Endothelial cell of umbilical vein (primary cell): ENCODE measurements at regions not wholly inside any gene's neighbourhood (a gene's known extent, or its start where the extent isn't known, plus 50 kb on each side); places are given as distances from the start of the nearest gene placed in this dataset.

Experiments
- BruUV-seq: library from RNA; stranded (reverse); fragments of 400-500 nt; replicated peaks from 2 replicates; lab custom pipeline; 2021; lab: Mats Ljungman, UMichigan
- CTCF ChIA-PET: fragments of 300-600, 350-600 bp; sonication (Branson Sonifier 250); formaldehyde crosslinking; loops from one replicate; lab custom pipeline; 2021; ENCODE audit warnings: antibody characterized with exemption, inconsistent platforms; lab: Charles Lee
- POLR2A ChIA-PET: fragments of 300-600, 350-600 bp; sonication (Branson Sonifier 250); formaldehyde crosslinking; loops from one replicate; lab custom pipeline; 2021; ENCODE audit warnings: antibody characterized with exemption, inconsistent platforms; lab: Charles Lee
- DNase-seq: peaks from one replicate; pipeline ENCODE4 v3.0.0-alpha.2; 2011; ENCODE audit warnings: low read depth, low spot score
- FAIRE-seq: peaks from 2 replicates; lab custom pipeline; 2011; peaks lifted over from hg19 to GRCh38; lab: Jason Lieb, UNC
- H2AFZ ChIP-seq: 2 replicates; pipeline ENCODE4 v1.6.0; 2012; ENCODE audit warnings: low read depth, low read length, control low read depth, inconsistent platforms
- H3K27ac ChIP-seq: 2 replicates; pipeline ENCODE4 v1.5.1; 2011; ENCODE audit warnings: low read depth, mild to moderate bottlenecking, control low read depth, low read length, moderate library complexity; ENCODE audit not compliant: insufficient read depth
- H3K27me3 ChIP-seq, 2 experiments: 2 replicates each; pipeline versions ENCODE4 v1.6.0 to v1.6.1; 2011; ENCODE audit warnings: low read length in 2 of 2, mixed read lengths in 1 of 2; ENCODE audit not compliant: control insufficient read depth in 2 of 2, insufficient read depth in 2 of 2
- H3K36me3 ChIP-seq, 2 experiments: 2 replicates in 1 of 2; 3 replicates in 1 of 2; pipeline ENCODE4 v1.5.1; 2011; ENCODE audit warnings: low read length in 2 of 2, mild to moderate bottlenecking in 1 of 2, moderate library complexity in 1 of 2; ENCODE audit not compliant: control insufficient read depth in 2 of 2, insufficient read depth in 2 of 2; ENCODE audit errors: extremely low read depth in 1 of 2
- H3K4me1 ChIP-seq: 3 replicates; pipeline ENCODE4 v1.5.1; 2011; ENCODE audit warnings: mild to moderate bottlenecking, low read length; ENCODE audit not compliant: control insufficient read depth, insufficient read depth; ENCODE audit errors: extremely low read depth
- H3K4me2 ChIP-seq: 2 replicates; pipeline ENCODE4 v1.6.1; 2011; ENCODE audit warnings: low read length, control low read depth, mixed read lengths; ENCODE audit not compliant: insufficient read depth
- H3K4me3 ChIP-seq, 3 experiments: fragments of 200-600 bp in 1 of 3; sonication (generic), shearing (Covaris generic) in 1 of 3; replicated peaks in 1 of 3; 2 replicates each; pipeline ENCODE4 v1.5.1; 2011 to 2016; ENCODE audit warnings: control low read depth in 3 of 3, low read length in 3 of 3, mild to moderate bottlenecking in 2 of 3, inconsistent platforms in 1 of 3, low read depth in 1 of 3, moderate library complexity in 1 of 3; ENCODE audit not compliant: insufficient read depth in 1 of 3
- H3K79me2 ChIP-seq: 2 replicates; pipeline ENCODE4 v1.6.0; 2012; ENCODE audit warnings: low read length, inconsistent platforms; ENCODE audit not compliant: control insufficient read depth, insufficient read depth
- H3K9ac ChIP-seq: replicated peaks from 2 replicates; pipeline ENCODE3; 2011; ENCODE audit warnings: low read length, control low read depth; ENCODE audit not compliant: insufficient read depth; ENCODE audit errors: extremely low read depth
- H3K9me1 ChIP-seq: replicated peaks from 3 replicates; pipeline ENCODE4 v1.6.0; 2011; ENCODE audit warnings: mild to moderate bottlenecking, low read length; ENCODE audit not compliant: control insufficient read depth, insufficient read depth; ENCODE audit errors: extremely low read depth
- H3K9me3 ChIP-seq: replicated peaks from 2 replicates; pipeline ENCODE4 v1.5.1; 2012; ENCODE audit warnings: low read length, inconsistent platforms; ENCODE audit not compliant: control insufficient read depth, insufficient read depth
- H4K20me1 ChIP-seq: replicated peaks from 2 replicates; pipeline ENCODE3; 2011; ENCODE audit warnings: mild to moderate bottlenecking, low read length; ENCODE audit not compliant: control insufficient read depth, insufficient read depth; ENCODE audit errors: extremely low read depth
- EZH2 ChIP-seq: IDR thresholded peaks from 2 replicates; pipeline ENCODE4 v1.6.1; 2012; ENCODE audit warnings: borderline replicate concordance, low read depth, mild to moderate bottlenecking, moderate library complexity, low read length, inconsistent platforms; ENCODE audit not compliant: severe bottlenecking
- FOS ChIP-seq: IDR thresholded peaks from 2 replicates; pipeline ENCODE4 v1.6.1; 2011; ENCODE audit warnings: mild to moderate bottlenecking, low read length, moderate library complexity, borderline replicate concordance; ENCODE audit not compliant: insufficient read depth
- GATA2 ChIP-seq: IDR thresholded peaks from 2 replicates; pipeline ENCODE4 v1.7.0; 2011; ENCODE audit warnings: low read depth, mild to moderate bottlenecking, moderate library complexity, mixed read lengths, low read length; ENCODE audit not compliant: insufficient read length, insufficient read depth
- JUN ChIP-seq: IDR thresholded peaks from 2 replicates; pipeline ENCODE4 v1.6.1; 2011; ENCODE audit warnings: borderline replicate concordance, low read depth; ENCODE audit not compliant: insufficient read length, insufficient read depth
- MAX ChIP-seq: IDR thresholded peaks from 2 replicates; pipeline ENCODE4 v1.6.1; 2011; ENCODE audit not compliant: insufficient read depth, insufficient read length
- MYC ChIP-seq: IDR thresholded peaks from one replicate; pipeline ENCODE4 v1.6.1; 2011; ENCODE audit warnings: mild to moderate bottlenecking, low read depth, low read length
- POLR2A ChIP-seq: IDR thresholded peaks from 2 replicates; pipeline ENCODE4 v1.6.1; 2012; ENCODE audit warnings: low read depth, mild to moderate bottlenecking, control low read depth, low read length
- POLR2AphosphoS5 ChIP-seq: IDR thresholded peaks from 2 replicates; pipeline ENCODE4 v1.6.1; 2012; ENCODE audit warnings: low read depth, mild to moderate bottlenecking, control low read depth, low read length, moderate library complexity; ENCODE audit not compliant: insufficient read depth
- dilution Hi-C: fragments of 300-500 bp; cut with MboI; formaldehyde crosslinking; loops from one replicate; pipeline ENCODE4 v1.15.0; 2019; ENCODE audit warnings: low sequenced_read_pairs; ENCODE audit not compliant: extremely low pct_ligation_motif_present
- intact Hi-C: fragments of 100-400 bp; cut with micrococcal nuclease; formaldehyde crosslinking; loops from one replicate; pipeline ENCODE4 v1.10.0; 2022
- TF ChIP-seq, protein P1 (sequence below), 2 donors: IDR thresholded peaks; 1 replicate in 1 of 2; 2 replicates in 1 of 2; pipeline ENCODE4 v1.5.1; 2011; ENCODE audit warnings: low read length in 2 of 2, mild to moderate bottlenecking in 2 of 2, moderate library complexity in 2 of 2, control low read depth in 1 of 2, inconsistent platforms in 1 of 2, low read depth in 1 of 2; ENCODE audit not compliant: insufficient read depth in 1 of 2; ENCODE audit errors: extremely low read depth in 1 of 2

GRCh38 chr6:50984135-50984534, 165.5 kb downstream of the TFAP2B start:
- Histone ChIP-seq H3K9ac (no peak overlapping the region), H3K36me3 (no peaks in the 10 kb centered on the region), H3K27me3 (no peaks in the 10 kb centered on the region), H3K4me2 (no peak overlapping the region), H2AFZ (no peak overlapping the region), H3K9me1 (no peaks in the 10 kb centered on the region), H3K9me3 (no peaks in the 10 kb centered on the region), H4K20me1 (no peaks in the 10 kb centered on the region), H3K4me3 (no peak overlapping the region), H3K79me2 (no peaks in the 10 kb centered on the region), H3K4me1 (no peaks in the 10 kb centered on the region), H3K27ac (no peak overlapping the region)
- ChIA-PET CTCF (no interaction called here), POLR2A (no interaction called here)
- BruUV-seq = no TSS peak
- DNase-seq = no peak
- no peak for FAIRE-seq
- TF ChIP-seq POLR2A = no peak
- intact Hi-C loops = no loop called here
- dilution Hi-C loops = no loop called here

DNA sequence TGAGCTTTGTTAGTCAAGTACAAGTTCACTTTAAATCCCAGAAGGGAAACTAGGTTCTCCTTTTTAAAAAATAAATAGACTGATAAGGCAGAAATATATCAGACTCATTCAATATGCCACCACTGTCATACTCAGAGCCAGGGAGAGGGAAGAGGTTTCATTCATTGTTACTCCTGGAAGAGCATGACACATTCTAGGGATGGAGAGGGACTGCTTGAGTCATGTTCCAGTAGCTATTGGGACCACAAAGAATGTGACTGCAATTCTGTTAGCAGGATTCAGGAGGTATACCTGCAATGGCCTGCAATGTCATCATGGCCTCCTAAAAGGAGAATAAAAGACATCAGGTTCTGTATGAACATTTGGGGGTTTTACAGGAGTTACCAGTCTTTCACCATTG, 167.6 kb downstream of the TFAP2B start:
- Histone ChIP-seq H3K4me3 (no peak overlapping the region), H3K27ac (no peak overlapping the region), H3K36me3 (no peaks in the 10 kb centered on the region), H3K4me1 (no peaks in the 10 kb centered on the region), H4K20me1 (no peaks in the 10 kb centered on the region), H3K79me2 (no peaks in the 10 kb centered on the region), H3K9me1 (no peaks in the 10 kb centered on the region), H3K9ac (no peak overlapping the region), H3K9me3 (no peaks in the 10 kb centered on the region), H3K4me2 (no peak overlapping the region), H3K27me3 (no peaks in the 10 kb centered on the region), H2AFZ (no peak overlapping the region)
- CTCF ChIA-PET = no interaction called here
- FAIRE-seq (no peak), DNase-seq (no peak)
- intact Hi-C loops = no loop called here
- no TSS peak for BruUV-seq
- dilution Hi-C loops = no loop called here
- TF ChIP-seq, protein P1, sequence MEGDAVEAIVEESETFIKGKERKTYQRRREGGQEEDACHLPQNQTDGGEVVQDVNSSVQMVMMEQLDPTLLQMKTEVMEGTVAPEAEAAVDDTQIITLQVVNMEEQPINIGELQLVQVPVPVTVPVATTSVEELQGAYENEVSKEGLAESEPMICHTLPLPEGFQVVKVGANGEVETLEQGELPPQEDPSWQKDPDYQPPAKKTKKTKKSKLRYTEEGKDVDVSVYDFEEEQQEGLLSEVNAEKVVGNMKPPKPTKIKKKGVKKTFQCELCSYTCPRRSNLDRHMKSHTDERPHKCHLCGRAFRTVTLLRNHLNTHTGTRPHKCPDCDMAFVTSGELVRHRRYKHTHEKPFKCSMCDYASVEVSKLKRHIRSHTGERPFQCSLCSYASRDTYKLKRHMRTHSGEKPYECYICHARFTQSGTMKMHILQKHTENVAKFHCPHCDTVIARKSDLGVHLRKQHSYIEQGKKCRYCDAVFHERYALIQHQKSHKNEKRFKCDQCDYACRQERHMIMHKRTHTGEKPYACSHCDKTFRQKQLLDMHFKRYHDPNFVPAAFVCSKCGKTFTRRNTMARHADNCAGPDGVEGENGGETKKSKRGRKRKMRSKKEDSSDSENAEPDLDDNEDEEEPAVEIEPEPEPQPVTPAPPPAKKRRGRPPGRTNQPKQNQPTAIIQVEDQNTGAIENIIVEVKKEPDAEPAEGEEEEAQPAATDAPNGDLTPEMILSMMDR (IDR thresholded peaks at IDR 0.05; ENCODE audit: extremely low read depth in 1 of 2, insufficient read depth in 1 of 2, low read depth in 1 of 2, low read length in 2 of 2) = no peak
- TF ChIP-seq GATA2 (no peak), POLR2AphosphoS5 (no peak), FOS (no peak), EZH2 (no peak), MAX (no peak), MYC (no peak), JUN (no peak), POLR2A (no peak)
- POLR2A ChIA-PET = no interaction called here
